NB4 (cell line): ENCODE measurements at regions not wholly inside any gene's neighbourhood (a gene's known extent, or its start where the extent isn't known, plus 50 kb on each side); places are given as distances from the start of the nearest gene placed in this dataset.

Experiments
- DNase-seq: peaks from one replicate; pipeline ENCODE4 v3.0.0; 2010; ENCODE audit warnings: low read depth
- H3K4me3 ChIP-seq: one replicate; pipeline ENCODE4 v1.5.1; 2011; ENCODE audit warnings: mild to moderate bottlenecking, low read depth, low read length, moderate library complexity
- CTCF ChIP-seq: IDR thresholded peaks from one replicate; pipeline ENCODE4 v1.5.1; 2012; ENCODE audit warnings: low read depth, low read length
- MAX ChIP-seq: IDR thresholded peaks from 2 replicates; pipeline ENCODE4 v1.6.1; 2011; ENCODE audit warnings: low read depth, low read length
- MYC ChIP-seq: IDR thresholded peaks from 2 replicates; pipeline ENCODE4 v1.6.1; 2011; ENCODE audit warnings: low read depth, low read length
- POLR2A ChIP-seq: IDR thresholded peaks from 2 replicates; pipeline ENCODE4 v1.6.1; 2011; ENCODE audit warnings: mild to moderate bottlenecking; ENCODE audit not compliant: insufficient read length; ENCODE audit errors: extremely low read depth

GRCh38 chr4:8768357-8768999 is 103.2 kb downstream of the HMX1 start:
- TF ChIP-seq MAX (no peak), MYC (no peak), POLR2A (no peak), CTCF (no peak)
- no peak for DNase-seq

GRCh38 chr4:8766610-8767009 is 105.0 kb downstream of the HMX1 start:
- TF ChIP-seq MAX (no peak), POLR2A (no peak), CTCF (no peak), MYC (no peak)
- DNase-seq: no peak
- no peak overlapping the region for H3K4me3 ChIP-seq

More at GRCh38 chr4:8768357-8768999, 103.2 kb downstream of the HMX1 start:
- no peak overlapping the region for H3K4me3 ChIP-seq

- no peak for DNase-seq
- no peak overlapping the region for H3K4me3 ChIP-seq
- TF ChIP-seq POLR2A: no peak
These were observed 105.7 kb downstream of the HMX1 start for GRCh38 chr4:8765631-8766590.

GRCh38 chr4:8765084-8765483 is 106.6 kb downstream of the HMX1 start:
- H3K4me3 ChIP-seq: no peak overlapping the region
- TF ChIP-seq CTCF (no peak), MAX (no peak), MYC (no peak), POLR2A (no peak)
- DNase-seq: no peak

GRCh38 chr4:8763966-8764901 is 107.4 kb downstream of the HMX1 start:
- no peak overlapping the region for H3K4me3 ChIP-seq
- TF ChIP-seq MYC: no peak
- no peak for TF ChIP-seq MAX
- TF ChIP-seq POLR2A: no peak
- TF ChIP-seq CTCF: no peak
- DNase-seq: no peak
